GM23338 (cell line): ENCODE measurements at regions not wholly inside any gene's neighbourhood (a gene's known extent, or its start where the extent isn't known, plus 50 kb on each side); places are given as distances from the start of the nearest gene placed in this dataset.

Experiments used
- ATAC-seq: fragments of 200-7000 bp; cut with Tn5 transposase; 3 replicates; pipeline ENCODE4 v1.9.1; 2020
- DNase-seq: peaks from one replicate; pipeline ENCODE4 v3.0.0-alpha.2; 2015; ENCODE audit warnings: low spot score
- H2AFZ ChIP-seq: fragments of 200-600 bp; sonication (generic); 2 replicates; pipeline ENCODE4 v1.8.0; 2016; ENCODE audit warnings: antibody characterized with exemption, mild to moderate bottlenecking, moderate library complexity
- H3F3A ChIP-seq: fragments of 200-600 bp; sonication (generic); replicated peaks from 2 replicates; pipeline ENCODE4 v1.8.0; 2017; ENCODE audit warnings: antibody characterized with exemption, mixed run types, low read depth
- H3K27ac ChIP-seq: fragments of 200-600 bp; sonication (generic); 2 replicates; pipeline ENCODE4 v1.6.1; 2016; ENCODE audit warnings: low read depth
- H3K27me3 ChIP-seq: fragments of 200-600 bp; sonication (generic); 2 replicates; pipeline ENCODE4 v1.8.0; 2016; ENCODE audit warnings: mild to moderate bottlenecking, mixed run types, moderate library complexity; ENCODE audit not compliant: insufficient read depth
- H3K36me3 ChIP-seq: fragments of 200-600 bp; sonication (generic); 2 replicates; pipeline ENCODE4 v1.8.0; 2016; ENCODE audit warnings: mild to moderate bottlenecking; ENCODE audit not compliant: insufficient read depth
- H3K4me1 ChIP-seq: fragments of 200-600 bp; sonication (generic); 2 replicates; pipeline ENCODE4 v1.8.0; 2016; ENCODE audit warnings: mild to moderate bottlenecking, moderate library complexity; ENCODE audit not compliant: insufficient read depth
- H3K4me2 ChIP-seq: fragments of 200-600 bp; sonication (generic); 2 replicates; pipeline ENCODE4 v1.7.1; 2017; ENCODE audit warnings: mixed run types
- H3K4me3 ChIP-seq: fragments of 200-600 bp; sonication (generic); 2 replicates; pipeline ENCODE4 v1.6.1; 2016; ENCODE audit warnings: mixed run types
- H3K79me2 ChIP-seq: fragments of 200-600 bp; sonication (generic); replicated peaks from 2 replicates; pipeline ENCODE4 v1.8.0; 2017; ENCODE audit warnings: mild to moderate bottlenecking; ENCODE audit not compliant: insufficient read depth
- H3K9me2 ChIP-seq: fragments of 200-600 bp; sonication (generic); 2 replicates; pipeline ENCODE4 v1.8.0; 2017; ENCODE audit not compliant: insufficient read depth
- H4K20me1 ChIP-seq: fragments of 200-600 bp; sonication (generic); replicated peaks from 2 replicates; pipeline ENCODE4 v1.8.0; 2017; ENCODE audit warnings: mild to moderate bottlenecking; ENCODE audit not compliant: insufficient read depth
- H3K27ac Mint-ChIP-seq: 2 replicates; pipeline ENCODE4 v1.8.0; 2020; ENCODE audit warnings: inconsistent platforms, mild to moderate bottlenecking, moderate library complexity, mixed read lengths
- H3K27me3 Mint-ChIP-seq: 3 replicates; pipeline ENCODE4 v1.8.0; 2022; ENCODE audit warnings: low read depth, mild to moderate bottlenecking, moderate library complexity, mixed read lengths, inconsistent platforms; ENCODE audit not compliant: insufficient read depth, poor library complexity
- H3K36me3 Mint-ChIP-seq: 3 replicates; pipeline ENCODE4 v1.8.0; 2021; ENCODE audit warnings: low read depth, mild to moderate bottlenecking, inconsistent platforms, moderate library complexity, mixed read lengths
- H3K4me1 Mint-ChIP-seq: 3 replicates; pipeline ENCODE4 v1.8.0; 2020; ENCODE audit warnings: mild to moderate bottlenecking, inconsistent platforms, mixed read lengths
- H3K4me3 Mint-ChIP-seq: 3 replicates; pipeline ENCODE4 v1.8.0; 2021; ENCODE audit warnings: moderate library complexity, mild to moderate bottlenecking, inconsistent platforms, mixed read lengths
- H3K9me3 Mint-ChIP-seq: 3 replicates; pipeline ENCODE4 v1.8.0; 2020; ENCODE audit warnings: moderate library complexity, mild to moderate bottlenecking, inconsistent platforms, mixed read lengths
- CREB1 ChIP-seq: fragments of 250-450 bp; sonication (Bioruptor Pico); IDR thresholded peaks from 2 replicates; pipeline ENCODE4 v1.5.0; 2020; ENCODE audit warnings: low read depth, mild to moderate bottlenecking, moderate library complexity
- NANOG ChIP-seq: IDR thresholded peaks from 2 replicates; pipeline ENCODE4 v1.6.1; 2016; ENCODE audit warnings: antibody characterized with exemption, borderline replicate concordance
- POLR2AphosphoS5 ChIP-seq: IDR thresholded peaks from 2 replicates; pipeline ENCODE4 v1.6.1; 2016; ENCODE audit warnings: antibody characterized with exemption, low read depth
- ZNF462 ChIP-seq: fragments of 250-450 bp; sonication (Bioruptor Pico); IDR thresholded peaks from 2 replicates; pipeline ENCODE4 v1.5.0; 2020; ENCODE audit warnings: mild to moderate bottlenecking, moderate library complexity
- TF ChIP-seq, protein P1 (sequence below): IDR thresholded peaks from 2 replicates; pipeline ENCODE4 v1.6.1; 2016; ENCODE audit warnings: antibody characterized with exemption
- TF ChIP-seq, protein P2 (sequence below), 2 experiments: fragments of 200-600 bp in 1 of 2; sonication (generic) in 1 of 2; conservative IDR thresholded peaks; 2 replicates each; pipeline versions ENCODE4 v1.5.1 to v1.6.1; 2016 to 2017; ENCODE audit warnings: antibody characterized with exemption in 2 of 2, low read depth in 2 of 2, mild to moderate bottlenecking in 2 of 2, moderate library complexity in 1 of 2

- TF ChIP-seq ZNF462 (CRISPR knock-in tag) (no peak), NANOG (no peak), POLR2AphosphoS5 (no peak)
Measured at GRCh38 chr1:222288053-222288452, 259.9 kb downstream of the HHIPL2 start (continued).

DNA sequence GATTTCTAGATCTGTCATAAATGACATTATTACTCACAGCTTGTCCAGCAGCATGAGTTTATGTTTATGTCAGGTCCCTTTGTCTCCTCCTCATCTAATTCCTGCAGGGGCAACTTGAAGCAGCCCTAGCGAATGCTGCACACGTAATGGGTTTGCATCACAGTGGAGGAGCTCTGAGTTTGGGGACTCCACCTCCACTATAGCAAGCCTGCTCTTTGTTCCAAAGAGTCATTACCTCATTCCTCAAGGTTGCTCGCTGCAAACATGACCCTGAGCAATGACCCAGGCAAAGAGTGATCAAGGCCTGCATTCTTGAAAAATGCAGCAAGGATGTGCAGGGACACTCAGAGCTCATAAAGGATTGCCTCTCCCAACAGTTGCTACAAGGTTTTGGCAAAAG lies 261.9 kb downstream of the HHIPL2 start:
- H3F3A ChIP-seq, result no peaks in the 10 kb centered on the region
- H4K20me1 ChIP-seq, result no peaks in the 10 kb centered on the region
- H3K36me3 ChIP-seq, result no peaks in the 10 kb centered on the region
- H3K9me3 Mint-ChIP-seq, result no peaks in the 10 kb centered on the region
- H3K36me3 Mint-ChIP-seq, result no peaks in the 10 kb centered on the region
- H3K27ac Mint-ChIP-seq, result no peak overlapping the region
- H3K4me3 Mint-ChIP-seq, result no peak overlapping the region
- no peaks in the 10 kb centered on the region for H3K27me3 Mint-ChIP-seq
- H3K4me1 Mint-ChIP-seq, result no peaks in the 10 kb centered on the region
- no peak overlapping the region for H3K4me2 ChIP-seq
- ATAC-seq (no peak), DNase-seq (no peak)
- H3K4me1 ChIP-seq, result no peaks in the 10 kb centered on the region
- H3K9me2 ChIP-seq, result peaks cover 19% of the 10 kb centered on the region; the same call in 1 of the 2 replicates
- H3K79me2 ChIP-seq, result no peaks in the 10 kb centered on the region
- H3K27ac ChIP-seq, result no peak overlapping the region
- no peak overlapping the region for H3K4me3 ChIP-seq
- H3K27me3 ChIP-seq, result no peaks in the 10 kb centered on the region
- no peak overlapping the region for H2AFZ ChIP-seq
- TF ChIP-seq, protein P1, sequence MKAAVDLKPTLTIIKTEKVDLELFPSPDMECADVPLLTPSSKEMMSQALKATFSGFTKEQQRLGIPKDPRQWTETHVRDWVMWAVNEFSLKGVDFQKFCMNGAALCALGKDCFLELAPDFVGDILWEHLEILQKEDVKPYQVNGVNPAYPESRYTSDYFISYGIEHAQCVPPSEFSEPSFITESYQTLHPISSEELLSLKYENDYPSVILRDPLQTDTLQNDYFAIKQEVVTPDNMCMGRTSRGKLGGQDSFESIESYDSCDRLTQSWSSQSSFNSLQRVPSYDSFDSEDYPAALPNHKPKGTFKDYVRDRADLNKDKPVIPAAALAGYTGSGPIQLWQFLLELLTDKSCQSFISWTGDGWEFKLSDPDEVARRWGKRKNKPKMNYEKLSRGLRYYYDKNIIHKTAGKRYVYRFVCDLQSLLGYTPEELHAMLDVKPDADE, result no peak
- TF ChIP-seq NANOG, result no peak
- TF ChIP-seq, protein P2, sequence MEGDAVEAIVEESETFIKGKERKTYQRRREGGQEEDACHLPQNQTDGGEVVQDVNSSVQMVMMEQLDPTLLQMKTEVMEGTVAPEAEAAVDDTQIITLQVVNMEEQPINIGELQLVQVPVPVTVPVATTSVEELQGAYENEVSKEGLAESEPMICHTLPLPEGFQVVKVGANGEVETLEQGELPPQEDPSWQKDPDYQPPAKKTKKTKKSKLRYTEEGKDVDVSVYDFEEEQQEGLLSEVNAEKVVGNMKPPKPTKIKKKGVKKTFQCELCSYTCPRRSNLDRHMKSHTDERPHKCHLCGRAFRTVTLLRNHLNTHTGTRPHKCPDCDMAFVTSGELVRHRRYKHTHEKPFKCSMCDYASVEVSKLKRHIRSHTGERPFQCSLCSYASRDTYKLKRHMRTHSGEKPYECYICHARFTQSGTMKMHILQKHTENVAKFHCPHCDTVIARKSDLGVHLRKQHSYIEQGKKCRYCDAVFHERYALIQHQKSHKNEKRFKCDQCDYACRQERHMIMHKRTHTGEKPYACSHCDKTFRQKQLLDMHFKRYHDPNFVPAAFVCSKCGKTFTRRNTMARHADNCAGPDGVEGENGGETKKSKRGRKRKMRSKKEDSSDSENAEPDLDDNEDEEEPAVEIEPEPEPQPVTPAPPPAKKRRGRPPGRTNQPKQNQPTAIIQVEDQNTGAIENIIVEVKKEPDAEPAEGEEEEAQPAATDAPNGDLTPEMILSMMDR (conservative IDR thresholded peaks at IDR 0.05; ENCODE audit: low read depth in 2 of 2), result no peak
- TF ChIP-seq ZNF462 (CRISPR knock-in tag), result no peak
- no peak for TF ChIP-seq CREB1 (CRISPR knock-in tag)
